ENCODE measurements at regions not wholly inside any gene's neighbourhood (a gene's known extent, or its start where the extent isn't known, plus 50 kb on each side); places are given as distances from the start of the nearest gene placed in this dataset.
"Not testable (repeated sequence)": the region's sequence is repeated elsewhere in the genome, so short reads cannot be mapped to it uniquely, and the experiment has no call there.

GRCh38 chr18:40292985-40293710, 1661.9 kb upstream of the PIK3C3 start:
- intact Hi-C loops (cut with DNase I) = no loop called here
- H3K27me3 ChIP-seq (ENCODE audit: control insufficient read depth, insufficient read depth) = no peaks in the 10 kb centered on the region
- H3K27ac ChIP-seq (ENCODE audit: low read length) = no peak overlapping the region
- no peaks in the 10 kb centered on the region for H3K9me3 ChIP-seq (ENCODE audit: control insufficient read depth, low read length)
- H3K4me1 ChIP-seq (ENCODE audit: control insufficient read depth, insufficient read depth, low read length) = no peaks in the 10 kb centered on the region
- DNase-seq (no peak), ATAC-seq (no peak)
- 19% methylated on average over 3 of the region's 3 CpGs for WGBS
- no peak overlapping the region for H3K4me3 ChIP-seq (ENCODE audit: low read length)

GRCh38 chr18:40283560-40283959, 1671.5 kb upstream of the PIK3C3 start:
- Histone ChIP-seq H3K4me3 (ENCODE audit: low read length) (no peak overlapping the region), H3K9me3 (ENCODE audit: control insufficient read depth, low read length) (no peaks in the 10 kb centered on the region), H3K4me1 (ENCODE audit: control insufficient read depth, insufficient read depth, low read length) (no peaks in the 10 kb centered on the region), H3K27ac (ENCODE audit: low read length) (no peak overlapping the region), H3K27me3 (ENCODE audit: control insufficient read depth, insufficient read depth) (no peaks in the 10 kb centered on the region)
- ATAC-seq (no peak), DNase-seq (no peak)
- WGBS = 99% methylated on average over 2 of the region's 2 CpGs
- intact Hi-C loops (cut with DNase I) = no loop called here

- H3K27me3 ChIP-seq (ENCODE audit: control insufficient read depth, insufficient read depth); ATAC-seq; H3K9me3 ChIP-seq (ENCODE audit: control insufficient read depth, low read length); H3K4me1 ChIP-seq (ENCODE audit: control insufficient read depth, insufficient read depth, low read length); H3K4me3 ChIP-seq (ENCODE audit: low read length); H3K27ac ChIP-seq (ENCODE audit: low read length); intact Hi-C loops (cut with DNase I); DNase-seq: not testable (repeated sequence)
- 95% methylated on average over 17 of the region's 17 CpGs for WGBS
These were observed 1673.7 kb upstream of the PIK3C3 start for GRCh38 chr18:40281356-40281755.

GRCh38 chr18:40274618-40275196, 1680.3 kb upstream of the PIK3C3 start:
- Histone ChIP-seq H3K27ac (ENCODE audit: low read length) (no peak overlapping the region), H3K9me3 (ENCODE audit: control insufficient read depth, low read length) (no peaks in the 10 kb centered on the region), H3K27me3 (ENCODE audit: control insufficient read depth, insufficient read depth) (no peaks in the 10 kb centered on the region), H3K4me3 (ENCODE audit: low read length) (no peak overlapping the region), H3K4me1 (ENCODE audit: control insufficient read depth, insufficient read depth, low read length) (no peaks in the 10 kb centered on the region)
- intact Hi-C loops (cut with DNase I) = no loop called here
- no peak for DNase-seq
- no peak for ATAC-seq

GRCh38 chr18:40272630-40273231, 1682.3 kb upstream of the PIK3C3 start:
- Histone ChIP-seq H3K27ac (ENCODE audit: low read length) (no peak overlapping the region), H3K27me3 (ENCODE audit: control insufficient read depth, insufficient read depth) (no peaks in the 10 kb centered on the region), H3K9me3 (ENCODE audit: control insufficient read depth, low read length) (no peaks in the 10 kb centered on the region), H3K4me3 (ENCODE audit: low read length) (no peak overlapping the region), H3K4me1 (ENCODE audit: control insufficient read depth, insufficient read depth, low read length) (no peaks in the 10 kb centered on the region)
- ATAC-seq (no peak), DNase-seq (no peak)
- intact Hi-C loops (cut with DNase I) = no loop called here
- 35% methylated on average over 4 of the region's 4 CpGs for WGBS

- no peaks in the 10 kb centered on the region for H3K4me1 ChIP-seq (ENCODE audit: control insufficient read depth, insufficient read depth, low read length)
- 55% methylated on average over 6 of the region's 6 CpGs for WGBS
- H3K27me3 ChIP-seq (ENCODE audit: control insufficient read depth, insufficient read depth) = no peaks in the 10 kb centered on the region
- H3K27ac ChIP-seq (ENCODE audit: low read length) = no peak overlapping the region
- H3K9me3 ChIP-seq (ENCODE audit: control insufficient read depth, low read length) = no peaks in the 10 kb centered on the region
- DNase-seq (no peak), ATAC-seq (no peak)
- intact Hi-C loops (cut with DNase I) = no loop called here
- H3K4me3 ChIP-seq (ENCODE audit: low read length) = no peak overlapping the region
These were observed 1695.8 kb upstream of the PIK3C3 start for GRCh38 chr18:40259115-40259835.

GRCh38 chr18:40258311-40258710, 1696.7 kb upstream of the PIK3C3 start:
- intact Hi-C loops (cut with DNase I) = no loop called here
- Histone ChIP-seq H3K4me3 (ENCODE audit: low read length) (no peak overlapping the region), H3K27me3 (ENCODE audit: control insufficient read depth, insufficient read depth) (no peaks in the 10 kb centered on the region), H3K4me1 (ENCODE audit: control insufficient read depth, insufficient read depth, low read length) (no peaks in the 10 kb centered on the region), H3K9me3 (ENCODE audit: control insufficient read depth, low read length) (no peaks in the 10 kb centered on the region), H3K27ac (ENCODE audit: low read length) (no peak overlapping the region)
- no peak for ATAC-seq
- WGBS = 58% methylated on average over 2 of the region's 2 CpGs
- DNase-seq = no peak

- Histone ChIP-seq H3K4me3 (ENCODE audit: low read length) (no peak overlapping the region), H3K27me3 (ENCODE audit: control insufficient read depth, insufficient read depth) (no peaks in the 10 kb centered on the region), H3K27ac (ENCODE audit: low read length) (no peak overlapping the region), H3K9me3 (ENCODE audit: control insufficient read depth, low read length) (no peaks in the 10 kb centered on the region), H3K4me1 (ENCODE audit: control insufficient read depth, insufficient read depth, low read length) (no peaks in the 10 kb centered on the region)
- ATAC-seq = no peak
- DNase-seq = no peak
- intact Hi-C loops (cut with DNase I) = no loop called here
- 53% methylated on average over 1 of the region's 1 CpG for WGBS
These were observed 1704.8 kb upstream of the PIK3C3 start for GRCh38 chr18:40250236-40250635.

GRCh38 chr18:40249390-40250080, 1705.5 kb upstream of the PIK3C3 start:
- WGBS = 76% methylated on average over 3 of the region's 3 CpGs
- H3K27ac ChIP-seq (ENCODE audit: low read length) = no peak overlapping the region
- DNase-seq = no peak
- H3K27me3 ChIP-seq (ENCODE audit: control insufficient read depth, insufficient read depth) = no peaks in the 10 kb centered on the region
- no peaks in the 10 kb centered on the region for H3K9me3 ChIP-seq (ENCODE audit: control insufficient read depth, low read length)
- H3K4me1 ChIP-seq (ENCODE audit: control insufficient read depth, insufficient read depth, low read length) = no peaks in the 10 kb centered on the region
- intact Hi-C loops (cut with DNase I) = no loop called here
- no peak for ATAC-seq
- H3K4me3 ChIP-seq (ENCODE audit: low read length) = no peak overlapping the region

GRCh38 chr18:40245612-40246011, 1709.4 kb upstream of the PIK3C3 start:
- WGBS = 84% methylated on average over 5 of the region's 5 CpGs
- H3K4me3 ChIP-seq (ENCODE audit: low read length); H3K9me3 ChIP-seq (ENCODE audit: control insufficient read depth, low read length); DNase-seq; ATAC-seq; H3K4me1 ChIP-seq (ENCODE audit: control insufficient read depth, insufficient read depth, low read length); H3K27me3 ChIP-seq (ENCODE audit: control insufficient read depth, insufficient read depth); H3K27ac ChIP-seq (ENCODE audit: low read length); intact Hi-C loops (cut with DNase I): not testable (repeated sequence)

- 47% methylated on average over 1 of the region's 1 CpG for WGBS
- Histone ChIP-seq H3K9me3 (ENCODE audit: control insufficient read depth, low read length) (no peaks in the 10 kb centered on the region), H3K4me1 (ENCODE audit: control insufficient read depth, insufficient read depth, low read length) (no peaks in the 10 kb centered on the region), H3K27ac (ENCODE audit: low read length) (no peak overlapping the region), H3K4me3 (ENCODE audit: low read length) (no peak overlapping the region), H3K27me3 (ENCODE audit: control insufficient read depth, insufficient read depth) (no peaks in the 10 kb centered on the region)
- intact Hi-C loops (cut with DNase I) = no loop called here
- DNase-seq = no peak
- no peak for ATAC-seq
These were observed 1711.4 kb upstream of the PIK3C3 start for GRCh38 chr18:40243607-40244006.
